ENCODE measurements at regions not wholly inside any gene's neighbourhood (a gene's known extent, or its start where the extent isn't known, plus 50 kb on each side); places are given as distances from the start of the nearest gene placed in this dataset.

DNA sequence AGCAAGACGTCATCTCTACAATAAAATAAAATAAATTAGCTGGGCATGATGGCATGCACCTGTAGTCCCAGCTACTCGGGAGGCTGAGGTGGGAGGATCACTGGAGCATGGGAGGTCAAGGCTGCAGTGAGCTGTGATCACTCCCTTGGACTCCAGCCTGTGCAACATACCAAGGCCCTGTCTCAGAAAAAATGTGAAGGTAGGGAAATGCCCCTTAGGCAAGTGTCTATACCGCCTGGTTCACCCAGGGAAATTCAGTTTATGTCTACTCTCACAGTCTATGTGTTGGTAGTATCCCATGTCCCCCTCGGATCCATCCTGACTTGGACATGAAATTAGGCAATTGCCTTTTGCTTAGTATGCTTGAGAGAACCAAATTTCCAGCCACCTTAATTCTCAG lies 88.4 kb upstream of the TMEM132C start (continued):
- TF ChIP-seq, protein P1, sequence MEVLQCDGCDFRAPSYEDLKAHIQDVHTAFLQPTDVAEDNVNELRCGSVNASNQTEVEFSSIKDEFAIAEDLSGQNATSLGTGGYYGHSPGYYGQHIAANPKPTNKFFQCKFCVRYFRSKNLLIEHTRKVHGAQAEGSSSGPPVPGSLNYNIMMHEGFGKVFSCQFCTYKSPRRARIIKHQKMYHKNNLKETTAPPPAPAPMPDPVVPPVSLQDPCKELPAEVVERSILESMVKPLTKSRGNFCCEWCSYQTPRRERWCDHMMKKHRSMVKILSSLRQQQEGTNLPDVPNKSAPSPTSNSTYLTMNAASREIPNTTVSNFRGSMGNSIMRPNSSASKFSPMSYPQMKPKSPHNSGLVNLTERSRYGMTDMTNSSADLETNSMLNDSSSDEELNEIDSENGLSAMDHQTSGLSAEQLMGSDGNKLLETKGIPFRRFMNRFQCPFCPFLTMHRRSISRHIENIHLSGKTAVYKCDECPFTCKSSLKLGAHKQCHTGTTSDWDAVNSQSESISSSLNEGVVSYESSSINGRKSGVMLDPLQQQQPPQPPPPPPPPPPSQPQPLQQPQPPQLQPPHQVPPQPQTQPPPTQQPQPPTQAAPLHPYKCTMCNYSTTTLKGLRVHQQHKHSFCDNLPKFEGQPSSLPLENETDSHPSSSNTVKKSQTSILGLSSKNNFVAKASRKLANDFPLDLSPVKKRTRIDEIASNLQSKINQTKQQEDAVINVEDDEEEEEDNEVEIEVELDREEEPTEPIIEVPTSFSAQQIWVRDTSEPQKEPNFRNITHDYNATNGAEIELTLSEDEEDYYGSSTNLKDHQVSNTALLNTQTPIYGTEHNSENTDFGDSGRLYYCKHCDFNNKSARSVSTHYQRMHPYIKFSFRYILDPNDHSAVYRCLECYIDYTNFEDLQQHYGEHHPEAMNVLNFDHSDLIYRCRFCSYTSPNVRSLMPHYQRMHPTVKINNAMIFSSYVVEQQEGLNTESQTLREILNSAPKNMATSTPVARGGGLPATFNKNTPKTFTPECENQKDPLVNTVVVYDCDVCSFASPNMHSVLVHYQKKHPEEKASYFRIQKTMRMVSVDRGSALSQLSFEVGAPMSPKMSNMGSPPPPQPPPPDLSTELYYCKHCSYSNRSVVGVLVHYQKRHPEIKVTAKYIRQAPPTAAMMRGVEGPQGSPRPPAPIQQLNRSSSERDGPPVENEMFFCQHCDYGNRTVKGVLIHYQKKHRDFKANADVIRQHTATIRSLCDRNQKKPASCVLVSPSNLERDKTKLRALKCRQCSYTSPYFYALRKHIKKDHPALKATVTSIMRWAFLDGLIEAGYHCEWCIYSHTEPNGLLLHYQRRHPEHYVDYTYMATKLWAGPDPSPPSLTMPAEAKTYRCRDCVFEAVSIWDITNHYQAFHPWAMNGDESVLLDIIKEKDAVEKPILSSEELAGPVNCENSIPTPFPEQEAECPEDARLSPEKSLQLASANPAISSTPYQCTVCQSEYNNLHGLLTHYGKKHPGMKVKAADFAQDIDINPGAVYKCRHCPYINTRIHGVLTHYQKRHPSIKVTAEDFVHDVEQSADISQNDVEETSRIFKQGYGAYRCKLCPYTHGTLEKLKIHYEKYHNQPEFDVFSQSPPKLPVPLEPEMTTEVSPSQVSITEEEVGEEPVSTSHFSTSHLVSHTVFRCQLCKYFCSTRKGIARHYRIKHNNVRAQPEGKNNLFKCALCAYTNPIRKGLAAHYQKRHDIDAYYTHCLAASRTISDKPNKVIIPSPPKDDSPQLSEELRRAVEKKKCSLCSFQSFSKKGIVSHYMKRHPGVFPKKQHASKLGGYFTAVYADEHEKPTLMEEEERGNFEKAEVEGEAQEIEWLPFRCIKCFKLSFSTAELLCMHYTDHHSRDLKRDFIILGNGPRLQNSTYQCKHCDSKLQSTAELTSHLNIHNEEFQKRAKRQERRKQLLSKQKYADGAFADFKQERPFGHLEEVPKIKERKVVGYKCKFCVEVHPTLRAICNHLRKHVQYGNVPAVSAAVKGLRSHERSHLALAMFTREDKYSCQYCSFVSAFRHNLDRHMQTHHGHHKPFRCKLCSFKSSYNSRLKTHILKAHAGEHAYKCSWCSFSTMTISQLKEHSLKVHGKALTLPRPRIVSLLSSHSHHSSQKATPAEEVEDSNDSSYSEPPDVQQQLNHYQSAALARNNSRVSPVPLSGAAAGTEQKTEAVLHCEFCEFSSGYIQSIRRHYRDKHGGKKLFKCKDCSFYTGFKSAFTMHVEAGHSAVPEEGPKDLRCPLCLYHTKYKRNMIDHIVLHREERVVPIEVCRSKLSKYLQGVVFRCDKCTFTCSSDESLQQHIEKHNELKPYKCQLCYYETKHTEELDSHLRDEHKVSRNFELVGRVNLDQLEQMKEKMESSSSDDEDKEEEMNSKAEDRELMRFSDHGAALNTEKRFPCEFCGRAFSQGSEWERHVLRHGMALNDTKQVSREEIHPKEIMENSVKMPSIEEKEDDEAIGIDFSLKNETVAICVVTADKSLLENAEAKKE (CRISPR knock-in tag; IDR thresholded peaks at IDR 0.05), result no peak

DNA sequence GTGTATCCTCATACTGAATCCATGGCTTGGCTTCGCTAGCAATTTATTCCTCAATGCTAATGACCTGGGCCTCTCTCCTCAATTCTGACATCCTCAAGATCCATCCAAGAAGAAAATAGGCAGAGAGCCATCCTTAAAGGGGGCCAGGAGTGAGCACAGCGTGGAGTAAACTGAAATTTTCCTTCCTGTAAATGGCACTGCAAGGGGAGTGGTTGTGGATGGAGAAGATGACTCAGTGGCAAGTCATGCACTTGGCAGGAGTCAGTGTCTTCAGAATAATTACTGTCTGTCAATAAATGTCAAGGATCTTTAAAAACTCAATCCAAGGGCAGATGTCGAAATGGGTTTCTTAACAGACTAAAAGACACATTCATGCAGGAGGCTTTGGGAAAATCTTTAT lies 88.0 kb upstream of the TMEM132C start:
- DNase-seq (ENCODE audit: low spot score), result no peak
- H3K9me2 ChIP-seq (ENCODE audit: insufficient read depth), result no peaks in the 10 kb centered on the region
- peaks cover 84% of the 10 kb centered on the region for H3K9me3 Mint-ChIP-seq
- H3K27me3 ChIP-seq (ENCODE audit: insufficient read depth), result no peaks in the 10 kb centered on the region
- H3K27me3 Mint-ChIP-seq (ENCODE audit: insufficient read depth, low read depth, poor library complexity), result peaks cover 9% of the 10 kb centered on the region
- H3K27ac ChIP-seq (ENCODE audit: low read depth), result no peak overlapping the region
- peaks cover 30% of the 10 kb centered on the region for H3K36me3 Mint-ChIP-seq (ENCODE audit: low read depth)
- H3K4me1 ChIP-seq (ENCODE audit: insufficient read depth), result no peaks in the 10 kb centered on the region
- H4K20me1 ChIP-seq (replicated peaks; ENCODE audit: insufficient read depth), result no peaks in the 10 kb centered on the region
- H3K79me2 ChIP-seq (replicated peaks; ENCODE audit: insufficient read depth), result no peaks in the 10 kb centered on the region
- no peak overlapping the region for H3K4me2 ChIP-seq
- peaks cover 4% of the 10 kb centered on the region for H3K36me3 ChIP-seq (ENCODE audit: insufficient read depth)
- H3K4me3 Mint-ChIP-seq, result no peak overlapping the region
- H2AFZ ChIP-seq, result no peak overlapping the region
- no peak for ATAC-seq
- H3K4me3 ChIP-seq, result no peak overlapping the region
- H3K27ac Mint-ChIP-seq, result no peak overlapping the region
- no peaks in the 10 kb centered on the region for H3F3A ChIP-seq (replicated peaks; ENCODE audit: low read depth)
- H3K4me1 Mint-ChIP-seq, result no peaks in the 10 kb centered on the region
- TF ChIP-seq STAT1 (IDR thresholded peaks at IDR 0.05; ENCODE audit: unreplicated experiment), result no peak
- TF ChIP-seq, protein P2, sequence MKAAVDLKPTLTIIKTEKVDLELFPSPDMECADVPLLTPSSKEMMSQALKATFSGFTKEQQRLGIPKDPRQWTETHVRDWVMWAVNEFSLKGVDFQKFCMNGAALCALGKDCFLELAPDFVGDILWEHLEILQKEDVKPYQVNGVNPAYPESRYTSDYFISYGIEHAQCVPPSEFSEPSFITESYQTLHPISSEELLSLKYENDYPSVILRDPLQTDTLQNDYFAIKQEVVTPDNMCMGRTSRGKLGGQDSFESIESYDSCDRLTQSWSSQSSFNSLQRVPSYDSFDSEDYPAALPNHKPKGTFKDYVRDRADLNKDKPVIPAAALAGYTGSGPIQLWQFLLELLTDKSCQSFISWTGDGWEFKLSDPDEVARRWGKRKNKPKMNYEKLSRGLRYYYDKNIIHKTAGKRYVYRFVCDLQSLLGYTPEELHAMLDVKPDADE (IDR thresholded peaks at IDR 0.05), result no peak
- TF ChIP-seq, protein P1 (CRISPR knock-in tag; IDR thresholded peaks at IDR 0.05), result no peak
- no peak for TF ChIP-seq JUNB (IDR thresholded peaks at IDR 0.05; ENCODE audit: unreplicated experiment)
- TF ChIP-seq, protein P3, sequence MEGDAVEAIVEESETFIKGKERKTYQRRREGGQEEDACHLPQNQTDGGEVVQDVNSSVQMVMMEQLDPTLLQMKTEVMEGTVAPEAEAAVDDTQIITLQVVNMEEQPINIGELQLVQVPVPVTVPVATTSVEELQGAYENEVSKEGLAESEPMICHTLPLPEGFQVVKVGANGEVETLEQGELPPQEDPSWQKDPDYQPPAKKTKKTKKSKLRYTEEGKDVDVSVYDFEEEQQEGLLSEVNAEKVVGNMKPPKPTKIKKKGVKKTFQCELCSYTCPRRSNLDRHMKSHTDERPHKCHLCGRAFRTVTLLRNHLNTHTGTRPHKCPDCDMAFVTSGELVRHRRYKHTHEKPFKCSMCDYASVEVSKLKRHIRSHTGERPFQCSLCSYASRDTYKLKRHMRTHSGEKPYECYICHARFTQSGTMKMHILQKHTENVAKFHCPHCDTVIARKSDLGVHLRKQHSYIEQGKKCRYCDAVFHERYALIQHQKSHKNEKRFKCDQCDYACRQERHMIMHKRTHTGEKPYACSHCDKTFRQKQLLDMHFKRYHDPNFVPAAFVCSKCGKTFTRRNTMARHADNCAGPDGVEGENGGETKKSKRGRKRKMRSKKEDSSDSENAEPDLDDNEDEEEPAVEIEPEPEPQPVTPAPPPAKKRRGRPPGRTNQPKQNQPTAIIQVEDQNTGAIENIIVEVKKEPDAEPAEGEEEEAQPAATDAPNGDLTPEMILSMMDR (conservative IDR thresholded peaks at IDR 0.05; ENCODE audit: low read depth in 2 of 2), result no peak
- TF ChIP-seq ZNF331 (CRISPR knock-in tag; IDR thresholded peaks at IDR 0.05; ENCODE audit: low read depth), result no peak
- no peak for TF ChIP-seq EZH2phosphoT487 (IDR thresholded peaks at IDR 0.05; ENCODE audit: unreplicated experiment)
